CD4-positive, alpha-beta T cell (primary cell): ENCODE measurements at regions not wholly inside any gene's neighbourhood (a gene's known extent, or its start where the extent isn't known, plus 50 kb on each side); places are given as distances from the start of the nearest gene placed in this dataset.

Experiments
- ATAC-seq: fragments of 200-7000 bp; cut with Tn5 transposase; one replicate; pipeline ENCODE4 v1.10.0; 2022; ENCODE audit warnings: mild to moderate bottlenecking; ENCODE audit not compliant: poor library complexity
- CTCF ChIA-PET: fragments of 350-600 bp; sonication (Branson Sonifier 250); formaldehyde crosslinking; loops from one replicate; lab custom pipeline; 2021; ENCODE audit warnings: antibody characterized with exemption, inconsistent platforms; lab: Charles Lee
- POLR2A ChIA-PET: fragments of 350-600 bp; sonication (Branson Sonifier 250); formaldehyde crosslinking; loops from one replicate; lab custom pipeline; 2021; ENCODE audit warnings: antibody characterized with exemption, inconsistent platforms; lab: Charles Lee
- DNase-seq, 14 experiments: peaks; one replicate each; pipeline ENCODE4 v3.0.0-alpha.2; 2013 to 2020; ENCODE audit warnings: mixed read lengths in 2 of 14
- H3K27ac ChIP-seq, 2 donors: one replicate each; pipeline versions ENCODE4 v1.5.1 to v1.7.0; 2013; ENCODE audit warnings: low read length in 2 of 2, low read depth in 1 of 2, mild to moderate bottlenecking in 1 of 2
- H3K27me3 ChIP-seq, 2 experiments: 1 replicate in 1 of 2; 2 replicates in 1 of 2; pipeline versions ENCODE4 v1.6.1 to v1.7.0; 2013; ENCODE audit warnings: low read length in 2 of 2, control low read depth in 1 of 2, mild to moderate bottlenecking in 1 of 2, moderate library complexity in 1 of 2; ENCODE audit not compliant: insufficient read depth in 2 of 2, control insufficient read depth in 1 of 2
- H3K36me3 ChIP-seq: one replicate; pipeline ENCODE4 v1.6.1; 2013; ENCODE audit warnings: low read length, control low read depth; ENCODE audit not compliant: insufficient read depth
- H3K4me1 ChIP-seq: one replicate; pipeline ENCODE4 v1.6.1; 2013; ENCODE audit warnings: low read length, control low read depth; ENCODE audit not compliant: insufficient read depth
- H3K4me3 ChIP-seq: one replicate; pipeline ENCODE4 v1.5.1; 2013; ENCODE audit warnings: mild to moderate bottlenecking, low read length, moderate library complexity
- H3K9me3 ChIP-seq, 2 experiments: 1 replicate in 1 of 2; 2 replicates in 1 of 2; pipeline versions ENCODE4 v1.6.1 to v1.7.0; 2013; ENCODE audit warnings: low read length in 2 of 2, mild to moderate bottlenecking in 2 of 2, control low read depth in 1 of 2, moderate library complexity in 1 of 2; ENCODE audit not compliant: control insufficient read depth in 1 of 2, insufficient read depth in 1 of 2
- H3K27ac Mint-ChIP-seq: one replicate; pipeline ENCODE4 v1.8.0; 2020; ENCODE audit warnings: mixed read lengths
- H3K27me3 Mint-ChIP-seq: one replicate; pipeline ENCODE4 v1.8.0; 2021; ENCODE audit warnings: mixed read lengths
- H3K36me3 Mint-ChIP-seq: one replicate; pipeline ENCODE4 v1.8.0; 2021; ENCODE audit warnings: low read depth, mixed read lengths
- H3K4me1 Mint-ChIP-seq: one replicate; pipeline ENCODE4 v1.8.0; 2021; ENCODE audit warnings: low read depth, mixed read lengths
- H3K4me3 Mint-ChIP-seq: one replicate; pipeline ENCODE4 v1.8.0; 2020; ENCODE audit warnings: mild to moderate bottlenecking, mixed read lengths
- H3K9me3 Mint-ChIP-seq: one replicate; pipeline ENCODE4 v1.8.0; 2020; ENCODE audit warnings: mixed read lengths
- CTCF ChIP-seq: fragments of 200-600 bp; IDR thresholded peaks from one replicate; pipeline ENCODE4 v1.8.0; 2022; ENCODE audit warnings: antibody characterized with exemption, mild to moderate bottlenecking
- intact Hi-C, 2 experiments: fragments of 100-400 bp; cut with DNase I in 1 of 2; cut with micrococcal nuclease in 1 of 2; formaldehyde crosslinking; loops; one replicate each; pipeline versions ENCODE4 v1.15.1 to v1.9.0; 2023 to 2025; cut with DNase I, micrococcal nuclease

- POLR2A ChIA-PET: interaction anchor here (0.6 to 1.8 kb wide), 5 partner anchors 17 to 80 kb away, joined by 3 to 7 read pairs (median 3); no protein-coding TSS in a partner anchor
- CTCF ChIA-PET: no interaction called here
Observed at GRCh38 chr3:68007621-68008226, 353.3 kb upstream of the SUCLG2 start.

GRCh38 chr3:68006646-68007045 is 352.2 kb upstream of the SUCLG2 start:
- peaks cover 25% of the 10 kb centered on the region for H3K4me1 Mint-ChIP-seq
- no peak for TF ChIP-seq CTCF
- H3K4me3 ChIP-seq: peak overlapping the region; percentile 61
- ATAC-seq: no peak
- peak overlapping the region; percentile 68 for H3K4me3 Mint-ChIP-seq
- H3K36me3 Mint-ChIP-seq: no peaks in the 10 kb centered on the region
- intact Hi-C loops: loop anchor here (5.0 kb wide), 2 partner anchors 46 to 51 kb away; no protein-coding TSS in a partner anchor
- no peaks in the 10 kb centered on the region for H3K36me3 ChIP-seq
- H3K27ac ChIP-seq: no peak overlapping the region
- no peak for DNase-seq
- H3K9me3 ChIP-seq: peaks cover 4 to 7% of the 10 kb centered on the region in 2 experiments
- H3K9me3 Mint-ChIP-seq: no peaks in the 10 kb centered on the region
- ChIA-PET POLR2A (interaction anchor here (1.5 kb wide), 1 partner anchor 59 kb away, joined by 4 read pairs; no protein-coding TSS in a partner anchor), CTCF (no interaction called here)
- peaks cover 0 to 7% of the 10 kb centered on the region in 2 experiments for H3K27me3 ChIP-seq
- no peak overlapping the region for H3K27ac Mint-ChIP-seq
- H3K4me1 ChIP-seq: peaks cover 18% of the 10 kb centered on the region
- H3K27me3 Mint-ChIP-seq: peaks cover 62% of the 10 kb centered on the region

More at GRCh38 chr3:68007621-68008226, 353.3 kb upstream of the SUCLG2 start:
- no peaks in the 10 kb centered on the region for H3K36me3 Mint-ChIP-seq
- H3K4me1 Mint-ChIP-seq: peaks cover 25% of the 10 kb centered on the region
- Histone ChIP-seq H3K36me3 (no peaks in the 10 kb centered on the region), H3K4me3 (peak overlapping the region; percentile 61), H3K4me1 (peaks cover 18% of the 10 kb centered on the region), H3K27me3 (peaks cover 0 to 7% of the 10 kb centered on the region in 2 experiments), H3K27ac (no peak overlapping the region), H3K9me3 (peaks cover 0 to 7% of the 10 kb centered on the region in 2 experiments)
- DNase-seq: peak; percentile 7 to 57 (median 20)
- H3K27me3 Mint-ChIP-seq: peaks cover 55% of the 10 kb centered on the region
- ATAC-seq: peak; percentile 80
- intact Hi-C loops: loop anchor here (5.0 kb wide), 2 partner anchors 45 to 50 kb away; no protein-coding TSS in a partner anchor
- TF ChIP-seq CTCF: no peak
- H3K4me3 Mint-ChIP-seq: peak overlapping the region; percentile 91
- no peak overlapping the region for H3K27ac Mint-ChIP-seq
- H3K9me3 Mint-ChIP-seq: no peaks in the 10 kb centered on the region

- POLR2A ChIA-PET: no interaction called here
- Mint-ChIP-seq H3K27me3 (peaks cover 72% of the 10 kb centered on the region), H3K36me3 (no peaks in the 10 kb centered on the region), H3K4me3 (no peak overlapping the region), H3K4me1 (peaks cover 25% of the 10 kb centered on the region), H3K27ac (no peak overlapping the region), H3K9me3 (peaks cover 5% of the 10 kb centered on the region)
- ATAC-seq: no peak
- Histone ChIP-seq H3K4me1 (peaks cover 18% of the 10 kb centered on the region), H3K4me3 (no peak overlapping the region), H3K9me3 (peaks cover 7% of the 10 kb centered on the region in 2 experiments), H3K36me3 (no peaks in the 10 kb centered on the region), H3K27ac (no peak overlapping the region), H3K27me3 (peaks cover 0 to 7% of the 10 kb centered on the region in 2 experiments)
- intact Hi-C loops: no loop called here
- no peak for DNase-seq
- TF ChIP-seq CTCF: no peak
- CTCF ChIA-PET: no interaction called here
Observed at GRCh38 chr3:68004091-68004490, 349.7 kb upstream of the SUCLG2 start.
